Neural cell (in vitro differentiated cells): ENCODE measurements at regions not wholly inside any gene's neighbourhood (a gene's known extent, or its start where the extent isn't known, plus 50 kb on each side); places are given as distances from the start of the nearest gene placed in this dataset.

ENCODE experiments used
- H2AFZ ChIP-seq: fragments of 200-600, 300-800 bp; sonication (generic), shearing (Covaris generic); 2 replicates; pipeline ENCODE4 v1.6.0; 2014; ENCODE audit warnings: low read depth, mild to moderate bottlenecking, antibody characterized with exemption, low read length, moderate library complexity
- H3F3A ChIP-seq: fragments of 200-600 bp; shearing (Covaris generic); 2 replicates; pipeline ENCODE4 v1.6.1; 2016; ENCODE audit warnings: mild to moderate bottlenecking, moderate library complexity, mixed read lengths, antibody characterized with exemption, low read length; ENCODE audit not compliant: insufficient read depth, poor library complexity, severe bottlenecking
- H3K27ac ChIP-seq: fragments of 200-600, 300-800 bp; sonication (generic), shearing (Covaris generic); 2 replicates; pipeline ENCODE4 v1.5.1; 2014; ENCODE audit warnings: mild to moderate bottlenecking, low read length, moderate library complexity
- H3K27me3 ChIP-seq: fragments of 300-800, 200-600 bp; sonication (generic), shearing (Covaris generic); 2 replicates; pipeline ENCODE4 v1.6.0; 2014; ENCODE audit warnings: mild to moderate bottlenecking, low read depth, low read length, moderate library complexity; ENCODE audit not compliant: insufficient read depth
- H3K36me3 ChIP-seq: fragments of 300-800, 200-600 bp; sonication (generic), shearing (Covaris generic); 2 replicates; pipeline ENCODE4 v1.5.1; 2014; ENCODE audit warnings: mild to moderate bottlenecking, antibody characterized with exemption, low read length, moderate library complexity; ENCODE audit not compliant: insufficient read depth
- H3K4me2 ChIP-seq: fragments of 300-800, 200-600 bp; sonication (generic), shearing (Covaris generic); 2 replicates; pipeline ENCODE4 v1.6.0; 2014; ENCODE audit warnings: mild to moderate bottlenecking, low read length
- H3K4me3 ChIP-seq: fragments of 300-800, 200-600 bp; sonication (generic), shearing (Covaris generic); 2 replicates; pipeline ENCODE4 v1.5.1; 2014; ENCODE audit warnings: mild to moderate bottlenecking, low read length, moderate library complexity
- H3K79me2 ChIP-seq: fragments of 200-600 bp; shearing (Covaris generic); replicated peaks from 2 replicates; pipeline ENCODE4 v1.6.0; 2014; ENCODE audit warnings: mild to moderate bottlenecking, low read length, moderate library complexity; ENCODE audit not compliant: insufficient read depth
- H3K9ac ChIP-seq: fragments of 300-800, 200-600 bp; sonication (generic), shearing (Covaris generic); 2 replicates; pipeline ENCODE4 v1.6.1; 2016; ENCODE audit warnings: mild to moderate bottlenecking, low read length, mixed read lengths
- H3K9me2 ChIP-seq: fragments of 200-600 bp; shearing (Covaris generic); 2 replicates; pipeline ENCODE4 v1.6.1; 2016; ENCODE audit warnings: mild to moderate bottlenecking, low read length, mixed read lengths; ENCODE audit not compliant: insufficient read depth
- H3K9me3 ChIP-seq: fragments of 200-600, 300-800 bp; sonication (generic), shearing (Covaris generic); 2 replicates; pipeline ENCODE4 v1.6.1; 2016; ENCODE audit warnings: mild to moderate bottlenecking, mixed run types, low read length, moderate library complexity, mixed read lengths
- H4K20me1 ChIP-seq: fragments of 200-600 bp; shearing (Covaris generic); 2 replicates; pipeline ENCODE4 v1.6.1; 2016; ENCODE audit warnings: mild to moderate bottlenecking, mixed run types; ENCODE audit not compliant: insufficient read depth
- CTCF ChIP-seq: fragments of 450-650 bp; IDR thresholded peaks from 2 replicates; pipeline ENCODE4 v1.5.1; 2014; ENCODE audit warnings: antibody characterized with exemption, mild to moderate bottlenecking, moderate library complexity; ENCODE audit not compliant: poor library complexity, severe bottlenecking
- EP300 ChIP-seq: fragments of 450-650 bp; conservative IDR thresholded peaks from 2 replicates; pipeline ENCODE4 v1.6.1; 2014; ENCODE audit warnings: antibody characterized with exemption, mild to moderate bottlenecking, moderate library complexity; ENCODE audit not compliant: poor library complexity, severe bottlenecking
- EZH2 ChIP-seq: fragments of 200-600, 300-800 bp; shearing (Covaris generic), sonication (generic); IDR thresholded peaks from 2 replicates; pipeline ENCODE4 v1.6.1; 2014; ENCODE audit warnings: antibody characterized with exemption, low read length, borderline replicate concordance, mild to moderate bottlenecking; ENCODE audit not compliant: insufficient read depth, poor library complexity, severe bottlenecking
- MXI1 ChIP-seq: fragments of 450-650 bp; conservative IDR thresholded peaks from 2 replicates; pipeline ENCODE4 v1.6.1; 2014; ENCODE audit warnings: antibody characterized with exemption, mild to moderate bottlenecking; ENCODE audit not compliant: poor library complexity, severe bottlenecking
- POLR2AphosphoS5 ChIP-seq: IDR thresholded peaks from 2 replicates; pipeline ENCODE4 v1.6.1; 2012
- RAD21 ChIP-seq: fragments of 450-650 bp; conservative IDR thresholded peaks from 2 replicates; pipeline ENCODE4 v1.6.1; 2014; ENCODE audit warnings: antibody characterized with exemption, mild to moderate bottlenecking, moderate library complexity
- REST ChIP-seq: IDR thresholded peaks from 2 replicates; pipeline ENCODE4 v1.6.1; 2012; ENCODE audit warnings: borderline replicate concordance
- SMC3 ChIP-seq: fragments of 450-650 bp; conservative IDR thresholded peaks from 2 replicates; pipeline ENCODE4 v1.6.1; 2014; ENCODE audit warnings: antibody characterized with exemption, mild to moderate bottlenecking, moderate library complexity; ENCODE audit not compliant: poor library complexity
- TAF1 ChIP-seq: IDR thresholded peaks from 2 replicates; pipeline ENCODE4 v1.6.1; 2012; ENCODE audit warnings: low read depth

- Histone ChIP-seq H3K9me2 (no peaks in the 10 kb centered on the region), H3K4me2 (no peak overlapping the region), H4K20me1 (no peaks in the 10 kb centered on the region), H3K27me3 (no peaks in the 10 kb centered on the region), H3K27ac (no peak overlapping the region), H3K36me3 (no peaks in the 10 kb centered on the region), H3K9ac (no peak overlapping the region), H3K79me2 (no peaks in the 10 kb centered on the region), H2AFZ (no peak overlapping the region), H3F3A (no peaks in the 10 kb centered on the region), H3K9me3 (no peaks in the 10 kb centered on the region), H3K4me3 (no peak overlapping the region)
- TF ChIP-seq SMC3, result no peak
- no peak for TF ChIP-seq REST
- no peak for TF ChIP-seq EP300
- TF ChIP-seq CTCF, result no peak
- no peak for TF ChIP-seq POLR2AphosphoS5
- TF ChIP-seq RAD21, result no peak
- no peak for TF ChIP-seq EZH2
- no peak for TF ChIP-seq TAF1
- TF ChIP-seq MXI1, result no peak
Measured at GRCh38 chr1:178637841-178638240, 87.2 kb upstream of the RALGPS2 start.

DNA sequence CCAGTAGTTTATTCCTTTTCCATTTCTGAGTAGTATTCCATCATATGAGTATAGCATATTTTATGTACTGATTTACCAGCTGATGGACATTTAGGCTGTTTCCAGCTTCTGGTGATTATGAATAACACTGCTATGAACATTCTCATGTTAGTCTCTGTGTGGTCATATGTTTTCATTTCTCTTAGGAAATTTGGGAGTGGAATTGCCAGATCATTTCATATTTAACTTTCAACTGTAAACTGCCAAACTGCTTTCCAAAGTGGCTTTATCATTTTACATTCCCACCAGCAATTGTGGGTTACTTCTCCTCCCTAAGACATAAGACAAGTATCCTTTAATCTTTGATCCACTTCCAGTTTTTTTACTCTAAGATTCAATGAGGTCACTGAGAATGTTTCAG is 85.7 kb upstream of the RALGPS2 start:
- no peaks in the 10 kb centered on the region for H3K36me3 ChIP-seq
- no peak overlapping the region for H2AFZ ChIP-seq
- H3K9me2 ChIP-seq, result no peaks in the 10 kb centered on the region
- no peak overlapping the region for H3K4me2 ChIP-seq
- H3F3A ChIP-seq, result no peaks in the 10 kb centered on the region
- H3K9ac ChIP-seq, result no peak overlapping the region
- no peak overlapping the region for H3K27ac ChIP-seq
- no peak overlapping the region for H3K4me3 ChIP-seq
- H3K9me3 ChIP-seq, result no peaks in the 10 kb centered on the region
- TF ChIP-seq TAF1, result no peak
- no peak for TF ChIP-seq EP300
- TF ChIP-seq SMC3, result no peak
- no peak for TF ChIP-seq POLR2AphosphoS5
- no peak for TF ChIP-seq MXI1
- TF ChIP-seq CTCF, result no peak
- TF ChIP-seq REST, result no peak
- TF ChIP-seq RAD21, result no peak
- no peak for TF ChIP-seq EZH2
- H3K27me3 ChIP-seq, result no peaks in the 10 kb centered on the region
- no peaks in the 10 kb centered on the region for H4K20me1 ChIP-seq
- H3K79me2 ChIP-seq, result no peaks in the 10 kb centered on the region
